SK-N-SH (cell line): ENCODE measurements at regions not wholly inside any gene's neighbourhood (a gene's known extent, or its start where the extent isn't known, plus 50 kb on each side); places are given as distances from the start of the nearest gene placed in this dataset.

Experiments used
- CTCF ChIA-PET: fragments of 300-600, 350-600 bp; formaldehyde crosslinking; extraction: SDS; loops from one replicate; lab custom pipeline; 2021; lab: Yijun Ruan, JAX
- POLR2A ChIA-PET: fragments of 350-600 bp; sonication (Branson Sonifier 250); formaldehyde crosslinking; extraction: SDS; loops from one replicate; lab custom pipeline; 2020; ENCODE audit warnings: antibody characterized with exemption, inconsistent platforms; lab: Yijun Ruan, JAX
- DNase-seq: peaks from one replicate; pipeline ENCODE4 v3.0.0; 2012
- H2AFZ ChIP-seq: fragments of 200-600 bp; sonication (generic); 2 replicates; pipeline ENCODE4 v1.8.1; 2016; ENCODE audit warnings: antibody characterized with exemption, mild to moderate bottlenecking, low read depth
- H3F3A ChIP-seq: fragments of 200-600 bp; sonication (generic); replicated peaks from 2 replicates; pipeline ENCODE3; 2016; ENCODE audit warnings: antibody characterized with exemption, mild to moderate bottlenecking; ENCODE audit not compliant: insufficient read depth
- H3K27ac ChIP-seq, 2 experiments: fragments of 200-500 bp in 1 of 2; fragments of 200-600 bp in 1 of 2; sonication (Bioruptor generic) in 1 of 2; sonication (generic), shearing (Covaris generic) in 1 of 2; 2 replicates each; pipeline versions ENCODE4 v1.5.1 to v1.6.1; 2014 to 2016; ENCODE audit warnings: low read depth in 2 of 2, inconsistent platforms in 1 of 2, low read length in 1 of 2, mild to moderate bottlenecking in 1 of 2, mixed read lengths in 1 of 2
- H3K27me3 ChIP-seq: fragments of 200-600 bp; sonication (generic), shearing (Covaris generic); 2 replicates; pipeline ENCODE4 v1.6.1; 2016; ENCODE audit warnings: mixed run types; ENCODE audit not compliant: insufficient read depth
- H3K36me3 ChIP-seq, 2 experiments: fragments of 200-500 bp in 1 of 2; fragments of 200-600 bp in 1 of 2; sonication (Bioruptor generic) in 1 of 2; sonication (generic) in 1 of 2; replicated peaks in 1 of 2; 2 replicates each; pipeline versions ENCODE3 to v1.5.1; 2014 to 2016; ENCODE audit warnings: low read length in 1 of 2, mild to moderate bottlenecking in 1 of 2; ENCODE audit not compliant: insufficient read depth in 2 of 2, control insufficient read depth in 1 of 2
- H3K4me1 ChIP-seq, 2 experiments: fragments of 200-500 bp in 1 of 2; fragments of 200-600 bp in 1 of 2; sonication (Bioruptor generic) in 1 of 2; sonication (generic), shearing (Covaris generic) in 1 of 2; 2 replicates each; pipeline versions ENCODE4 v1.5.1 to v1.6.1; 2014 to 2016; ENCODE audit warnings: low read depth in 1 of 2, low read length in 1 of 2, mixed run types in 1 of 2; ENCODE audit not compliant: insufficient read depth in 2 of 2, control insufficient read depth in 1 of 2
- H3K4me2 ChIP-seq: fragments of 200-600 bp; sonication (generic), shearing (Covaris generic); 2 replicates; pipeline ENCODE4 v1.6.1; 2017; ENCODE audit warnings: mixed run types
- H3K4me3 ChIP-seq, 2 experiments: fragments of 200-500 bp in 1 of 2; fragments of 200-600 bp in 1 of 2; sonication (Bioruptor generic) in 1 of 2; sonication (generic), shearing (Covaris generic) in 1 of 2; 2 replicates each; pipeline versions ENCODE4 v1.5.1 to v1.8.1; 2014 to 2016; ENCODE audit warnings: low read depth in 2 of 2, inconsistent platforms in 1 of 2, low read length in 1 of 2, mild to moderate bottlenecking in 1 of 2, mixed read lengths in 1 of 2, moderate library complexity in 1 of 2
- H3K79me2 ChIP-seq: fragments of 200-600 bp; sonication (generic); 2 replicates; pipeline ENCODE4 v1.8.1; 2017; ENCODE audit warnings: mild to moderate bottlenecking; ENCODE audit not compliant: insufficient read depth
- H3K9ac ChIP-seq: fragments of 200-600 bp; sonication (generic); 2 replicates; pipeline ENCODE4 v1.6.1; 2017; ENCODE audit warnings: mixed run types
- H3K9me2 ChIP-seq: fragments of 200-600 bp; sonication (generic); 2 replicates; pipeline ENCODE4 v1.6.1; 2017; ENCODE audit warnings: mixed run types
- H3K9me3 ChIP-seq: fragments of 200-600 bp; sonication (generic); 2 replicates; pipeline ENCODE4 v1.6.1; 2017; ENCODE audit warnings: mixed run types, mild to moderate bottlenecking, moderate library complexity
- H4K20me1 ChIP-seq: fragments of 200-600 bp; sonication (generic); 2 replicates; pipeline ENCODE4 v1.6.1; 2017; ENCODE audit warnings: mild to moderate bottlenecking, mixed run types; ENCODE audit not compliant: insufficient read depth
- ELF1 ChIP-seq: IDR thresholded peaks from 2 replicates; pipeline ENCODE4 v1.4.0; 2012
- EZH2phosphoT487 ChIP-seq: fragments of 200-600 bp; sonication (generic); IDR thresholded peaks from 2 replicates; pipeline ENCODE4 v1.6.1; 2017; ENCODE audit warnings: low read depth, mixed run types, mild to moderate bottlenecking, antibody characterized with exemption, moderate library complexity, borderline replicate concordance
- FOSL2 ChIP-seq: IDR thresholded peaks from 2 replicates; pipeline ENCODE4 v1.4.0; 2012; ENCODE audit warnings: low read depth, mild to moderate bottlenecking, moderate library complexity, borderline replicate concordance
- FOXM1 ChIP-seq: IDR thresholded peaks from 2 replicates; pipeline ENCODE4 v1.4.0; 2012; ENCODE audit warnings: low read depth, mild to moderate bottlenecking
- GABPA ChIP-seq: IDR thresholded peaks from 2 replicates; pipeline ENCODE4 v1.4.0; 2012; ENCODE audit warnings: low read depth, mild to moderate bottlenecking
- MXI1 ChIP-seq: IDR thresholded peaks from 2 replicates; pipeline ENCODE4 v1.6.1; 2012; ENCODE audit warnings: mild to moderate bottlenecking, low read depth, low read length, improper control_type of control experiment
- NFIC ChIP-seq: IDR thresholded peaks from 2 replicates; pipeline ENCODE4 v1.4.0; 2012; ENCODE audit warnings: borderline replicate concordance
- NRF1 ChIP-seq: IDR thresholded peaks from 2 replicates; pipeline ENCODE4 v1.6.1; 2012; ENCODE audit warnings: low read depth, mild to moderate bottlenecking, low read length
- POLR2AphosphoS5 ChIP-seq: IDR thresholded peaks from 2 replicates; pipeline ENCODE4 v1.6.1; 2012; ENCODE audit warnings: low read depth, low read length
- RFX5 ChIP-seq: IDR thresholded peaks from 2 replicates; pipeline ENCODE4 v1.6.1; 2012; ENCODE audit warnings: mild to moderate bottlenecking, improper control_type of control experiment, low read length
- RXRA ChIP-seq: IDR thresholded peaks from 2 replicates; pipeline ENCODE4 v1.4.0; 2012; ENCODE audit warnings: low read depth, mild to moderate bottlenecking, borderline replicate concordance
- SIN3A ChIP-seq: IDR thresholded peaks from 2 replicates; pipeline ENCODE4 v1.6.1; 2012; ENCODE audit warnings: low read depth, mild to moderate bottlenecking, low read length, moderate library complexity, borderline replicate concordance
- SMC3 ChIP-seq: IDR thresholded peaks from 2 replicates; pipeline ENCODE4 v1.6.1; 2012; ENCODE audit warnings: low read depth, low read length, improper control_type of control experiment
- TAF1 ChIP-seq: IDR thresholded peaks from 2 replicates; pipeline ENCODE4 v1.6.1; 2012; ENCODE audit warnings: low read depth, mild to moderate bottlenecking, low read length, moderate library complexity, borderline replicate concordance
- YY1 ChIP-seq: IDR thresholded peaks from 2 replicates; pipeline ENCODE4 v1.4.0; 2012; ENCODE audit warnings: low read depth, mild to moderate bottlenecking
- WGBS: methylation state at CpG from one replicate; pipeline ENCODE4 v1.1.6; 2017; ENCODE audit warnings: low lambda C conversion rate; 5-methylcytosine and 5-hydroxymethylcytosine counted together
- TF ChIP-seq, protein P1 (sequence below): fragments of 200-600 bp; sonication (generic); IDR thresholded peaks from 2 replicates; pipeline ENCODE4 v1.6.1; 2017; ENCODE audit warnings: antibody characterized with exemption, mild to moderate bottlenecking, moderate library complexity
- TF ChIP-seq, protein P2 (sequence below): IDR thresholded peaks from 2 replicates; pipeline ENCODE4 v1.4.0; 2012; ENCODE audit warnings: low read depth, borderline replicate concordance
- TF ChIP-seq, protein P3 (sequence below): IDR thresholded peaks from 2 replicates; pipeline ENCODE4; 2012

DNA sequence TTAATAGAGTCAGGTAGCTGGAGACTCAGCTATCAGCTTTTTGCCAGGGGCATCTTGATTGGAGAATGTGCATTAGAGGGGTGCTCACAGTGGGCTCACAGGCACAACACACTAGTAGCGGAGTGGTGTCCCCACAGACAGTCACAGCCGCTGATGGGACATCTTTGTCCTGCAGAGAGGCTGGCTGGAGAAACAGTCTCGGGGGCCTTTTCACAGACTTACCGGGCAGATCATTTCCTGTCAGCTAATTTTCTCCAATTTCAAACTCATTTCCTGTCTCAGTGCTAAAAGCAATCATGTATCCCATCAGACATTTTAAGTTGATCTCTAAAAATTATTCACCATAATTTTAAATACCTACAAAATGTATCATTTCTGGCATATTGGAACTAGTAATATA lies 562.6 kb downstream of the DCDC2C start:
- POLR2A ChIA-PET = no interaction called here
- H3K9me3 ChIP-seq = peaks cover 3% of the 10 kb centered on the region; the same call in 1 of the 2 replicates
- H3K4me1 ChIP-seq = no peaks in the 10 kb centered on the region; a peak in 1 of 4 replicates
- CTCF ChIA-PET = interaction anchor here (1.6 kb wide), 1 partner anchor 10 kb away, joined by 3 read pairs; no protein-coding TSS in a partner anchor
- no peaks in the 10 kb centered on the region for H3K79me2 ChIP-seq
- no peak for TF ChIP-seq RXRA
- no peak for TF ChIP-seq YY1
- TF ChIP-seq, protein P1, sequence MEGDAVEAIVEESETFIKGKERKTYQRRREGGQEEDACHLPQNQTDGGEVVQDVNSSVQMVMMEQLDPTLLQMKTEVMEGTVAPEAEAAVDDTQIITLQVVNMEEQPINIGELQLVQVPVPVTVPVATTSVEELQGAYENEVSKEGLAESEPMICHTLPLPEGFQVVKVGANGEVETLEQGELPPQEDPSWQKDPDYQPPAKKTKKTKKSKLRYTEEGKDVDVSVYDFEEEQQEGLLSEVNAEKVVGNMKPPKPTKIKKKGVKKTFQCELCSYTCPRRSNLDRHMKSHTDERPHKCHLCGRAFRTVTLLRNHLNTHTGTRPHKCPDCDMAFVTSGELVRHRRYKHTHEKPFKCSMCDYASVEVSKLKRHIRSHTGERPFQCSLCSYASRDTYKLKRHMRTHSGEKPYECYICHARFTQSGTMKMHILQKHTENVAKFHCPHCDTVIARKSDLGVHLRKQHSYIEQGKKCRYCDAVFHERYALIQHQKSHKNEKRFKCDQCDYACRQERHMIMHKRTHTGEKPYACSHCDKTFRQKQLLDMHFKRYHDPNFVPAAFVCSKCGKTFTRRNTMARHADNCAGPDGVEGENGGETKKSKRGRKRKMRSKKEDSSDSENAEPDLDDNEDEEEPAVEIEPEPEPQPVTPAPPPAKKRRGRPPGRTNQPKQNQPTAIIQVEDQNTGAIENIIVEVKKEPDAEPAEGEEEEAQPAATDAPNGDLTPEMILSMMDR = no peak
- TF ChIP-seq, protein P2, sequence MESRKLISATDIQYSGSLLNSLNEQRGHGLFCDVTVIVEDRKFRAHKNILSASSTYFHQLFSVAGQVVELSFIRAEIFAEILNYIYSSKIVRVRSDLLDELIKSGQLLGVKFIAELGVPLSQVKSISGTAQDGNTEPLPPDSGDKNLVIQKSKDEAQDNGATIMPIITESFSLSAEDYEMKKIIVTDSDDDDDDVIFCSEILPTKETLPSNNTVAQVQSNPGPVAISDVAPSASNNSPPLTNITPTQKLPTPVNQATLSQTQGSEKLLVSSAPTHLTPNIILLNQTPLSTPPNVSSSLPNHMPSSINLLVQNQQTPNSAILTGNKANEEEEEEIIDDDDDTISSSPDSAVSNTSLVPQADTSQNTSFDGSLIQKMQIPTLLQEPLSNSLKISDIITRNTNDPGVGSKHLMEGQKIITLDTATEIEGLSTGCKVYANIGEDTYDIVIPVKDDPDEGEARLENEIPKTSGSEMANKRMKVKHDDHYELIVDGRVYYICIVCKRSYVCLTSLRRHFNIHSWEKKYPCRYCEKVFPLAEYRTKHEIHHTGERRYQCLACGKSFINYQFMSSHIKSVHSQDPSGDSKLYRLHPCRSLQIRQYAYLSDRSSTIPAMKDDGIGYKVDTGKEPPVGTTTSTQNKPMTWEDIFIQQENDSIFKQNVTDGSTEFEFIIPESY = no peak
- no peak for TF ChIP-seq SIN3A
- no peak for TF ChIP-seq MXI1
- TF ChIP-seq NFIC = no peak
- TF ChIP-seq EZH2phosphoT487 = no peak
- no peak for TF ChIP-seq TAF1
- TF ChIP-seq, protein P3, sequence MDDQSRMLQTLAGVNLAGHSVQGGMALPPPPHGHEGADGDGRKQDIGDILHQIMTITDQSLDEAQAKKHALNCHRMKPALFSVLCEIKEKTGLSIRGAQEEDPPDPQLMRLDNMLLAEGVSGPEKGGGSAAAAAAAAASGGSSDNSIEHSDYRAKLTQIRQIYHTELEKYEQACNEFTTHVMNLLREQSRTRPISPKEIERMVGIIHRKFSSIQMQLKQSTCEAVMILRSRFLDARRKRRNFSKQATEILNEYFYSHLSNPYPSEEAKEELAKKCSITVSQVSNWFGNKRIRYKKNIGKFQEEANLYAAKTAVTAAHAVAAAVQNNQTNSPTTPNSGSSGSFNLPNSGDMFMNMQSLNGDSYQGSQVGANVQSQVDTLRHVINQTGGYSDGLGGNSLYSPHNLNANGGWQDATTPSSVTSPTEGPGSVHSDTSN = no peak
- TF ChIP-seq GABPA = no peak
- 0 out of 2 replicates have a peak, but pooled peaks cover 2% of the 10 kb centered on the region for H3K9me2 ChIP-seq
- peaks cover 6% of the 10 kb centered on the region for H3F3A ChIP-seq
- no peak overlapping the region for H3K27ac ChIP-seq
- no peak for DNase-seq
- no peak overlapping the region for H3K4me3 ChIP-seq
- H3K36me3 ChIP-seq = no peaks in the 10 kb centered on the region
- H3K9ac ChIP-seq = no peak overlapping the region
- no peak overlapping the region for H2AFZ ChIP-seq
- no peaks in the 10 kb centered on the region for H3K27me3 ChIP-seq
- no peak overlapping the region for H3K4me2 ChIP-seq
- no peaks in the 10 kb centered on the region for H4K20me1 ChIP-seq
- WGBS = 15% methylated on average over 4 of the region's 4 CpGs

DNA sequence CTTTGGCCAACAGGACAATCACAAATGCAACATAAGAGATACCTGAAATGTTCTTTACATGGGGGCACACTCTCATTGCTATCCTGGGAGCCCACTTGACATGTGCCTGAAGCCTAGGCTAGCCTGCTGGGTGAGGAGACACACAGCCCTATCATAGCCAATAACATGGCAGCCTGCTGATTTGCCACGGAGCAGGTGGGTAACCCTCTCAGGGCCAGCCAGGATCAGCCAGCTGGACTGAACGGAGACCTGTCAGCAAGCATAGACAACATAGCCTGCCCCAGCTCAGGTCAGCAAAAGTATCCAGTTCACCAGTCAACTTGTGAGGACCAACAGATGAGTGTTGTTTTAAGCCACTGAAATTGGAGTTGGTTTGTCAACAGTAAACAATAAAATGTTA lies 566.5 kb downstream of the DCDC2C start:
- Histone ChIP-seq H4K20me1 (no peaks in the 10 kb centered on the region), H3K9me3 (peaks cover 3% of the 10 kb centered on the region; the same call in 1 of the 2 replicates), H3K9ac (no peak overlapping the region), H3K9me2 (0 out of 2 replicates have a peak, but pooled peaks cover 2% of the 10 kb centered on the region), H3K4me3 (no peak overlapping the region), H3K27ac (no peak overlapping the region), H3F3A (peaks cover 6% of the 10 kb centered on the region), H3K79me2 (no peaks in the 10 kb centered on the region), H2AFZ (no peak overlapping the region), H3K27me3 (no peaks in the 10 kb centered on the region), H3K4me1 (no peaks in the 10 kb centered on the region; a peak in 1 of 4 replicates), H3K36me3 (no peaks in the 10 kb centered on the region), H3K4me2 (no peak overlapping the region)
- ChIA-PET CTCF (no interaction called here), POLR2A (no interaction called here)
- WGBS = 27% methylated on average over 2 of the region's 2 CpGs
- TF ChIP-seq ELF1 (no peak), SIN3A (no peak), POLR2AphosphoS5 (no peak), RFX5 (no peak), YY1 (no peak), FOSL2 (no peak), SMC3 (no peak), NRF1 (no peak), FOXM1 (no peak)
- TF ChIP-seq, protein P3 = no peak
- TF ChIP-seq, protein P1 = no peak
- DNase-seq = no peak
